H1 (cell line): ENCODE measurements at regions not wholly inside any gene's neighbourhood (a gene's known extent, or its start where the extent isn't known, plus 50 kb on each side); places are given as distances from the start of the nearest gene placed in this dataset.

ENCODE experiments used
- CTCF ChIA-PET: fragments of 300-600 bp; sonication (Branson Sonifier 250); formaldehyde crosslinking; loops from one replicate; lab custom pipeline; 2021; ENCODE audit not compliant: partially characterized antibody; lab: Charles Lee
- POLR2A ChIA-PET: fragments of 300-600 bp; sonication (Branson Sonifier 250); formaldehyde crosslinking; loops from one replicate; lab custom pipeline; 2021; ENCODE audit warnings: inconsistent platforms; ENCODE audit not compliant: partially characterized antibody; lab: Charles Lee
- DNase-seq, 2 experiments: peaks; one replicate each; pipeline versions ENCODE4 v3.0.0 to v3.0.0-alpha.2; 2010 to 2022; ENCODE audit warnings: low spot score in 2 of 2, low read depth in 1 of 2, mixed read lengths in 1 of 2
- FAIRE-seq: peaks from 2 replicates; lab custom pipeline; 2011; peaks lifted over from hg19 to GRCh38; lab: Jason Lieb, UNC
- H2AFZ ChIP-seq: 2 replicates; pipeline ENCODE4 v1.8.1; 2012; ENCODE audit warnings: low read length, inconsistent platforms
- H2AK5ac ChIP-seq: 2 replicates; pipeline ENCODE4 v1.6.1; 2013; ENCODE audit warnings: low read depth, low read length
- H2BK120ac ChIP-seq: replicated peaks from 2 replicates; pipeline ENCODE3; 2013; ENCODE audit warnings: low read depth, low read length, inconsistent platforms
- H2BK12ac ChIP-seq: 2 replicates; pipeline ENCODE4 v1.6.1; 2013; ENCODE audit warnings: low read depth, low read length
- H2BK15ac ChIP-seq: 2 replicates; pipeline ENCODE4 v1.6.1; 2013; ENCODE audit warnings: low read length
- H2BK20ac ChIP-seq: 2 replicates; pipeline ENCODE4 v1.6.1; 2013; ENCODE audit warnings: low read length
- H2BK5ac ChIP-seq: 2 replicates; pipeline ENCODE4 v1.6.1; 2013; ENCODE audit warnings: low read depth, low read length
- H3K14ac ChIP-seq: 2 replicates; pipeline ENCODE4 v1.6.1; 2013; ENCODE audit warnings: inconsistent platforms; ENCODE audit not compliant: insufficient read length
- H3K18ac ChIP-seq: 2 replicates; pipeline ENCODE4 v1.6.1; 2013; ENCODE audit warnings: low read length; ENCODE audit errors: extremely low read depth
- H3K23ac ChIP-seq: 2 replicates; pipeline ENCODE4 v1.6.1; 2013; ENCODE audit warnings: inconsistent platforms; ENCODE audit not compliant: insufficient read length
- H3K23me2 ChIP-seq: 2 replicates; pipeline ENCODE4 v1.6.1; 2013; ENCODE audit warnings: low read depth, low read length
- H3K27ac ChIP-seq: 2 replicates; pipeline ENCODE4 v1.6.1; 2011; ENCODE audit warnings: low read depth, low read length, inconsistent platforms
- H3K27me3 ChIP-seq, 4 experiments: replicated peaks in 1 of 4; 1 replicate in 1 of 4; 2 replicates in 3 of 4; pipeline versions ENCODE4 v1.6.1 to v1.8.1; 2011 to 2013; ENCODE audit warnings: low read length in 3 of 4, mild to moderate bottlenecking in 3 of 4, inconsistent platforms in 2 of 4, mixed read lengths in 2 of 4, moderate library complexity in 1 of 4; ENCODE audit not compliant: control insufficient read depth in 3 of 4, insufficient read depth in 3 of 4; ENCODE audit errors: extremely low read depth in 1 of 4
- H3K36me3 ChIP-seq, 4 experiments: 2 replicates each; pipeline versions ENCODE4 v1.6.1 to v1.8.1; 2011 to 2013; ENCODE audit warnings: mild to moderate bottlenecking in 4 of 4, low read length in 3 of 4, moderate library complexity in 2 of 4, control low read depth in 1 of 4, inconsistent platforms in 1 of 4; ENCODE audit not compliant: insufficient read depth in 4 of 4, control insufficient read depth in 2 of 4
- H3K4ac ChIP-seq: replicated peaks from 2 replicates; pipeline ENCODE3; 2013; ENCODE audit warnings: low read length, low read depth, mixed read lengths, inconsistent platforms; ENCODE audit not compliant: insufficient read length
- H3K4me1 ChIP-seq, 4 experiments: replicated peaks in 1 of 4; 1 replicate in 1 of 4; 2 replicates in 3 of 4; pipeline versions ENCODE4 v1.6.1 to v1.8.1; 2011 to 2013; ENCODE audit warnings: low read length in 3 of 4, inconsistent platforms in 2 of 4, mixed read lengths in 1 of 4; ENCODE audit not compliant: insufficient read depth in 4 of 4, control insufficient read depth in 3 of 4
- H3K4me2 ChIP-seq, 2 experiments: 2 replicates each; pipeline versions ENCODE4 v1.6.1 to v1.8.1; 2011 to 2013; ENCODE audit warnings: low read depth in 2 of 2, low read length in 2 of 2, control low read depth in 1 of 2, inconsistent platforms in 1 of 2, mild to moderate bottlenecking in 1 of 2; ENCODE audit not compliant: insufficient read depth in 1 of 2
- H3K4me3 ChIP-seq, 4 experiments: fragments of 200-600, 300-600 bp in 1 of 4; sonication (generic), shearing (Covaris generic), sonication (Bioruptor Twin) in 1 of 4; 2 replicates each; pipeline versions ENCODE4 v1.5.1 to v1.8.1; 2011 to 2016; ENCODE audit warnings: low read length in 4 of 4, low read depth in 3 of 4, control low read depth in 2 of 4, inconsistent platforms in 2 of 4, mild to moderate bottlenecking in 2 of 4, mixed read lengths in 1 of 4, moderate library complexity in 1 of 4; ENCODE audit not compliant: insufficient read depth in 2 of 4; ENCODE audit errors: extremely low read depth in 1 of 4
- H3K56ac ChIP-seq: replicated peaks from 2 replicates; pipeline ENCODE3; 2013; ENCODE audit warnings: low read depth, mild to moderate bottlenecking, mixed read lengths, low read length, inconsistent platforms; ENCODE audit not compliant: insufficient read length
- H3K79me1 ChIP-seq: 2 replicates; pipeline ENCODE4 v1.6.1; 2013; ENCODE audit warnings: low read depth, low read length, control low read depth
- H3K79me2 ChIP-seq, 2 experiments: 2 replicates each; pipeline versions ENCODE4 v1.6.1 to v1.8.1; 2012 to 2013; ENCODE audit warnings: low read length in 2 of 2, mild to moderate bottlenecking in 2 of 2, inconsistent platforms in 1 of 2; ENCODE audit not compliant: insufficient read depth in 2 of 2, control insufficient read depth in 1 of 2
- H3K9ac ChIP-seq, 4 experiments: replicated peaks in 1 of 4; 1 replicate in 1 of 4; 2 replicates in 3 of 4; pipeline versions ENCODE4 v1.6.1 to v1.8.1; 2011 to 2013; ENCODE audit warnings: low read depth in 3 of 4, low read length in 3 of 4, control low read depth in 2 of 4, mild to moderate bottlenecking in 2 of 4, moderate library complexity in 2 of 4, inconsistent platforms in 1 of 4; ENCODE audit errors: extremely low read depth in 1 of 4
- H3K9me3 ChIP-seq, 2 experiments: 2 replicates each; pipeline versions ENCODE4 v1.6.1 to v1.8.1; 2012 to 2013; ENCODE audit warnings: mild to moderate bottlenecking in 2 of 2, moderate library complexity in 2 of 2, control low read depth in 1 of 2, inconsistent platforms in 1 of 2, low read depth in 1 of 2, low read length in 1 of 2, mixed read lengths in 1 of 2; ENCODE audit not compliant: insufficient read depth in 2 of 2
- H4K20me1 ChIP-seq, 2 experiments: replicated peaks in 1 of 2; 2 replicates each; pipeline versions ENCODE3 to v1.8.1; 2011 to 2013; ENCODE audit warnings: inconsistent platforms in 2 of 2, low read length in 2 of 2, mild to moderate bottlenecking in 1 of 2; ENCODE audit not compliant: insufficient read depth in 2 of 2, control insufficient read depth in 1 of 2
- H4K5ac ChIP-seq: 2 replicates; pipeline ENCODE4 v1.6.1; 2013; ENCODE audit warnings: low read length, low read depth, mixed read lengths, inconsistent platforms; ENCODE audit not compliant: insufficient read length
- H4K8ac ChIP-seq: 2 replicates; pipeline ENCODE4 v1.8.0; 2013; ENCODE audit warnings: mild to moderate bottlenecking, moderate library complexity, low read length, inconsistent platforms; ENCODE audit not compliant: insufficient read depth; ENCODE audit errors: extremely low read depth
- H4K91ac ChIP-seq: replicated peaks from 2 replicates; pipeline ENCODE3; 2013; ENCODE audit warnings: low read length, mixed read lengths, inconsistent platforms; ENCODE audit not compliant: insufficient read length
- BCL11A ChIP-seq, 2 experiments: IDR thresholded peaks; one replicate each; pipeline ENCODE4 v1.6.1; 2011; ENCODE audit warnings: low read depth in 2 of 2, low read length in 2 of 2, mild to moderate bottlenecking in 2 of 2
- CHD2 ChIP-seq: IDR thresholded peaks from 2 replicates; pipeline ENCODE4 v1.6.1; 2012; ENCODE audit warnings: low read length, improper control_type of control experiment
- CREB1 ChIP-seq: IDR thresholded peaks from 2 replicates; pipeline ENCODE4 v1.6.1; 2012; ENCODE audit warnings: inconsistent platforms
- GTF2F1 ChIP-seq: IDR thresholded peaks from 2 replicates; pipeline ENCODE4 v1.6.1; 2012; ENCODE audit warnings: low read depth, low read length, improper control_type of control experiment, borderline replicate concordance
- TAF7 ChIP-seq: optimal IDR thresholded peaks from 2 replicates; pipeline ENCODE3; 2011; ENCODE audit warnings: low read depth, mild to moderate bottlenecking, inconsistent platforms, low read length, moderate library complexity, borderline replicate concordance
- TBP ChIP-seq: IDR thresholded peaks from 2 replicates; pipeline ENCODE4 v1.6.1; 2011; ENCODE audit warnings: low read depth, low read length, improper control_type of control experiment
- YY1 ChIP-seq: IDR thresholded peaks from 2 replicates; pipeline ENCODE4 v1.6.1; 2011; ENCODE audit warnings: low read depth, mild to moderate bottlenecking, low read length
- WGBS, 2 experiments: shearing (Covaris generic) in 1 of 2; methylation state at CpG; one replicate each; pipeline versions ENCODE4 v1.1.6 to v1.1.7; 2013 to 2015; ENCODE audit warnings: low lambda C conversion rate in 2 of 2, mixed read lengths in 2 of 2, inconsistent platforms in 1 of 2, low coverage in 1 of 2, missing lambda C conversion rate in 1 of 2; ENCODE audit not compliant: insufficient replicate concordance in 2 of 2, insufficient coverage in 1 of 2, insufficient read length in 1 of 2; ENCODE audit errors: extremely low coverage in 1 of 2, missing lambda C conversion rate in 1 of 2; 5-methylcytosine and 5-hydroxymethylcytosine counted together
- TF ChIP-seq, protein P1 (sequence below): IDR thresholded peaks from 2 replicates; pipeline ENCODE4 v1.6.1; 2012; ENCODE audit warnings: low read length, inconsistent platforms
- TF ChIP-seq, protein P2 (sequence below): IDR thresholded peaks from 2 replicates; pipeline ENCODE4 v1.6.1; 2012; ENCODE audit warnings: inconsistent platforms

DNA sequence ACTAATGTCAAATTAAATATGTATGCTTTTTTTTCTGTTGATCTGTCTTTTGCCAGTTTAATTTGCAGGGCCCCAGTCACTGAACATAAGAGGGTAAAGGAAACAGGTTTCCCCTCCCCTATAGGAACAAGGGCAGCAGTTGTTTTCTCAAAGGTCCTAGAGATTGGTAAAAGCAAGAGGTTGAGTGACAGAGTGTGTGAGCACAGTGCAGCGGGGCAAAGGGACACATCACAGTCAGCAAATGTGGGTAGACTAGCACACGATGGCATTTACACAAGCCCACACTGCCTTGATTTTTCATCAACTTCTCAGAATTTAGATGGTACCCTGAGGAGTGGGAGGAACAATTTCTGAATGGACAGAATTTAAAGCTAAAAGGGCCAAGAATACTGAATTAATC is 138.7 kb upstream of the MYLIP start:
- no peak overlapping the region for H3K14ac ChIP-seq
- no peaks in the 10 kb centered on the region; a peak in 2 of 8 replicates for H3K36me3 ChIP-seq
- H2BK120ac ChIP-seq: no peak overlapping the region
- no peak overlapping the region for H2AFZ ChIP-seq
- no peak overlapping the region for H4K8ac ChIP-seq
- no peaks in the 10 kb centered on the region; a peak in 1 of 7 replicates for H3K27me3 ChIP-seq
- no peak overlapping the region for H3K4ac ChIP-seq
- FAIRE-seq (no peak), DNase-seq (no peak)
- H4K91ac ChIP-seq: no peak overlapping the region
- H3K79me1 ChIP-seq: no peaks in the 10 kb centered on the region
- no peaks in the 10 kb centered on the region for H3K9me3 ChIP-seq
- H4K20me1 ChIP-seq: no peaks in the 10 kb centered on the region
- H3K4me3 ChIP-seq: no peak overlapping the region
- H3K9ac ChIP-seq: no peak overlapping the region
- H2BK5ac ChIP-seq: no peak overlapping the region
- no peak overlapping the region for H3K27ac ChIP-seq
- H3K23me2 ChIP-seq: no peaks in the 10 kb centered on the region
- no peak overlapping the region for H2AK5ac ChIP-seq
- no peak for TF ChIP-seq GTF2F1
- no peak for TF ChIP-seq CREB1
- TF ChIP-seq YY1: no peak
- TF ChIP-seq, protein P1, sequence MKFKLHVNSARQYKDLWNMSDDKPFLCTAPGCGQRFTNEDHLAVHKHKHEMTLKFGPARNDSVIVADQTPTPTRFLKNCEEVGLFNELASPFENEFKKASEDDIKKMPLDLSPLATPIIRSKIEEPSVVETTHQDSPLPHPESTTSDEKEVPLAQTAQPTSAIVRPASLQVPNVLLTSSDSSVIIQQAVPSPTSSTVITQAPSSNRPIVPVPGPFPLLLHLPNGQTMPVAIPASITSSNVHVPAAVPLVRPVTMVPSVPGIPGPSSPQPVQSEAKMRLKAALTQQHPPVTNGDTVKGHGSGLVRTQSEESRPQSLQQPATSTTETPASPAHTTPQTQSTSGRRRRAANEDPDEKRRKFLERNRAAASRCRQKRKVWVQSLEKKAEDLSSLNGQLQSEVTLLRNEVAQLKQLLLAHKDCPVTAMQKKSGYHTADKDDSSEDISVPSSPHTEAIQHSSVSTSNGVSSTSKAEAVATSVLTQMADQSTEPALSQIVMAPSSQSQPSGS: no peak
- no peak for TF ChIP-seq TBP
- TF ChIP-seq CHD2: no peak
- TF ChIP-seq, protein P2, sequence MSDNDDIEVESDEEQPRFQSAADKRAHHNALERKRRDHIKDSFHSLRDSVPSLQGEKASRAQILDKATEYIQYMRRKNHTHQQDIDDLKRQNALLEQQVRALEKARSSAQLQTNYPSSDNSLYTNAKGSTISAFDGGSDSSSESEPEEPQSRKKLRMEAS: no peak
- TF ChIP-seq BCL11A (IDR thresholded peaks at IDR 0.05; ENCODE audit: low read depth in 2 of 2, low read length in 2 of 2): no peak
- no peak for TF ChIP-seq TAF7
- ChIA-PET POLR2A (no interaction called here), CTCF (no interaction called here)
- H4K5ac ChIP-seq: no peak overlapping the region
- H3K18ac ChIP-seq: no peak overlapping the region
- H2BK20ac ChIP-seq: no peak overlapping the region
- H3K23ac ChIP-seq: no peak overlapping the region
- H2BK12ac ChIP-seq: no peak overlapping the region
- no peaks in the 10 kb centered on the region for H3K79me2 ChIP-seq
- H3K4me1 ChIP-seq: peaks cover 0 to 6% (median 0%) of the 10 kb centered on the region in 4 experiments; a peak in 1 of 7 replicates
- 92% methylated on average over 2 of the region's 2 CpGs; no CpG with 5 or more reads in 1 of the 2 experiments for WGBS, 2 experiments
- H3K56ac ChIP-seq: no peak overlapping the region
- no peak overlapping the region for H2BK15ac ChIP-seq
- no peak overlapping the region for H3K4me2 ChIP-seq
